HCT116 (cell line): ENCODE measurements at regions not wholly inside any gene's neighbourhood (a gene's known extent, or its start where the extent isn't known, plus 50 kb on each side); places are given as distances from the start of the nearest gene placed in this dataset.

ENCODE experiments used
- ATAC-seq: fragments of 200-7000 bp; cut with Tn5 transposase; 2 replicates; pipeline ENCODE4 v1.9.1; 2020; ENCODE audit warnings: mild to moderate bottlenecking, moderate library complexity
- BruUV-seq: library from RNA; stranded (reverse); fragments of 400-500 nt; replicated peaks from 2 replicates; lab custom pipeline; 2021; lab: Mats Ljungman, UMichigan
- CTCF ChIA-PET: fragments of 300-600 bp; sonication (Branson Sonifier 250); formaldehyde crosslinking; loops from one replicate; lab custom pipeline; 2021; ENCODE audit warnings: antibody characterized with exemption; lab: Charles Lee
- POLR2A ChIA-PET: fragments of 300-600, 350-600 bp; sonication (Branson Sonifier 250); formaldehyde crosslinking; loops from one replicate; lab custom pipeline; 2021; ENCODE audit warnings: antibody characterized with exemption; lab: Charles Lee
- RAD21 ChIA-PET, 2 experiments: fragments of 300-600 bp; sonication (Branson Sonifier 250); formaldehyde crosslinking; loops; one replicate each; lab custom pipeline; 2023; ENCODE audit warnings: low total read pairs in 2 of 2; ENCODE audit not compliant: uncharacterized antibody in 2 of 2, unreplicated experiment in 2 of 2, low non-redundant PET in 1 of 2; lab: Charles Lee
- DNase-seq: peaks from one replicate; pipeline ENCODE4 v3.0.0-alpha.2; 2010; ENCODE audit warnings: low read depth, low spot score
- H2AFZ ChIP-seq: fragments of 200-600 bp; shearing (Covaris generic), sonication (generic); 2 replicates; pipeline ENCODE4 v1.6.1; 2017; ENCODE audit warnings: low read depth, mixed run types, mixed read lengths, antibody characterized with exemption, low read length; ENCODE audit not compliant: poor library complexity, severe bottlenecking
- H3K27ac ChIP-seq: 2 replicates; pipeline ENCODE4 v1.5.1; 2012; ENCODE audit warnings: low read depth, low read length
- H3K27me3 ChIP-seq: fragments of 200-600 bp; sonication (generic); 2 replicates; pipeline ENCODE4 v1.6.1; 2016; ENCODE audit warnings: mixed run types, low read length, mixed read lengths; ENCODE audit not compliant: insufficient read depth
- H3K36me3 ChIP-seq, 2 experiments: fragments of 200-500 bp in 1 of 2; fragments of 200-600 bp in 1 of 2; sonication (Bioruptor generic) in 1 of 2; sonication (generic) in 1 of 2; 2 replicates each; pipeline versions ENCODE4 v1.5.1 to v1.6.1; 2014 to 2016; ENCODE audit warnings: low read length in 2 of 2, inconsistent platforms in 1 of 2, mixed read lengths in 1 of 2, mixed run types in 1 of 2; ENCODE audit not compliant: insufficient read depth in 2 of 2, control insufficient read depth in 1 of 2
- H3K4me1 ChIP-seq, 2 experiments: fragments of 200-600 bp in 1 of 2; sonication (generic) in 1 of 2; 2 replicates each; pipeline versions ENCODE4 v1.5.1 to v1.6.1; 2012 to 2017; ENCODE audit warnings: low read length in 2 of 2, inconsistent platforms in 1 of 2, mild to moderate bottlenecking in 1 of 2, mixed read lengths in 1 of 2, mixed run types in 1 of 2, moderate library complexity in 1 of 2; ENCODE audit not compliant: insufficient read depth in 2 of 2, control insufficient read depth in 1 of 2
- H3K4me2 ChIP-seq: fragments of 200-600 bp; sonication (generic); 2 replicates; pipeline ENCODE4 v1.6.1; 2017; ENCODE audit warnings: mixed run types, low read length, mixed read lengths
- H3K4me3 ChIP-seq, 2 experiments: fragments of 200-600 bp in 1 of 2; sonication (generic) in 1 of 2; replicated peaks in 1 of 2; 2 replicates each; pipeline ENCODE4 v1.5.1; 2011 to 2016; ENCODE audit warnings: low read length in 2 of 2, control low read depth in 1 of 2, low read depth in 1 of 2, mild to moderate bottlenecking in 1 of 2, mixed read lengths in 1 of 2, mixed run types in 1 of 2
- H3K79me2 ChIP-seq: fragments of 200-600 bp; sonication (generic); 2 replicates; pipeline ENCODE4 v1.6.1; 2017; ENCODE audit warnings: mild to moderate bottlenecking, mixed run types, low read length, moderate library complexity, mixed read lengths; ENCODE audit not compliant: insufficient read depth
- H3K9ac ChIP-seq: fragments of 200-600 bp; sonication (generic); 2 replicates; pipeline ENCODE4 v1.6.1; 2016; ENCODE audit warnings: low read length, mixed read lengths
- H3K9me2 ChIP-seq: fragments of 200-600 bp; sonication (generic), shearing (Covaris generic); 2 replicates; pipeline ENCODE4 v1.6.1; 2017; ENCODE audit warnings: mixed run types, mild to moderate bottlenecking, moderate library complexity; ENCODE audit not compliant: insufficient read depth
- H3K9me3 ChIP-seq, 2 experiments: fragments of 200-500 bp in 1 of 2; fragments of 200-600 bp in 1 of 2; sonication (Bioruptor generic) in 1 of 2; sonication (generic) in 1 of 2; 2 replicates each; pipeline ENCODE4 v1.6.1; 2014 to 2017; ENCODE audit warnings: low read length in 2 of 2, mixed read lengths in 2 of 2, inconsistent platforms in 1 of 2, low read depth in 1 of 2, mild to moderate bottlenecking in 1 of 2, mixed run types in 1 of 2, moderate library complexity in 1 of 2; ENCODE audit not compliant: control insufficient read depth in 1 of 2, insufficient read depth in 1 of 2
- H4K20me1 ChIP-seq: fragments of 200-600 bp; sonication (generic), shearing (Covaris generic); 2 replicates; pipeline ENCODE4 v1.6.1; 2017; ENCODE audit warnings: mixed run types, mild to moderate bottlenecking, moderate library complexity; ENCODE audit not compliant: insufficient read depth
- ATF3 ChIP-seq: IDR thresholded peaks from 2 replicates; pipeline ENCODE4 v1.6.1; 2012
- CBX3 ChIP-seq: IDR thresholded peaks from 2 replicates; pipeline ENCODE4 v1.6.1; 2012; ENCODE audit warnings: low read depth
- EGR1 ChIP-seq: IDR thresholded peaks from 2 replicates; pipeline ENCODE4 v1.6.1; 2012; ENCODE audit warnings: low read depth
- ELF1 ChIP-seq: IDR thresholded peaks from 2 replicates; pipeline ENCODE4 v1.6.1; 2012; ENCODE audit warnings: low read depth, borderline replicate concordance
- EZH2 ChIP-seq: fragments of 200-600 bp; sonication (generic); IDR thresholded peaks from 2 replicates; pipeline ENCODE4 v1.6.1; 2017; ENCODE audit warnings: antibody characterized with exemption, mixed run types
- MAX ChIP-seq: IDR thresholded peaks from 2 replicates; pipeline ENCODE4 v1.6.1; 2012
- POLR2A ChIP-seq: IDR thresholded peaks from 2 replicates; pipeline ENCODE4 v1.7.0; 2011; ENCODE audit warnings: borderline replicate concordance; ENCODE audit not compliant: insufficient read depth, insufficient read length; ENCODE audit errors: extremely low read depth
- POLR2AphosphoS5 ChIP-seq: IDR thresholded peaks from 2 replicates; pipeline ENCODE4 v1.6.1; 2011; ENCODE audit warnings: mild to moderate bottlenecking, low read depth, low read length, moderate library complexity
- RAD21 ChIP-seq: IDR thresholded peaks from 2 replicates; pipeline ENCODE4 v1.6.1; 2012; ENCODE audit warnings: low read depth, mild to moderate bottlenecking
- SRF ChIP-seq: IDR thresholded peaks from 2 replicates; pipeline ENCODE4 v1.6.1; 2012; ENCODE audit warnings: low read depth
- TCF7L2 ChIP-seq: IDR thresholded peaks from 2 replicates; pipeline ENCODE4 v1.7.0; 2011; ENCODE audit warnings: borderline replicate concordance, inconsistent platforms; ENCODE audit not compliant: insufficient read depth, insufficient read length; ENCODE audit errors: extremely low read depth
- ZBTB33 ChIP-seq: IDR thresholded peaks from 2 replicates; pipeline ENCODE4 v1.6.1; 2011; ENCODE audit warnings: mild to moderate bottlenecking, low read length, moderate library complexity; ENCODE audit not compliant: insufficient replicate concordance; ENCODE audit errors: extremely low read depth
- ZNF274 ChIP-seq: fragments of 200-500 bp; sonication (Bioruptor generic); IDR thresholded peaks from 2 replicates; pipeline ENCODE4 v1.6.1; 2014; ENCODE audit warnings: mild to moderate bottlenecking, low read depth, low read length, inconsistent platforms
- intact Hi-C: fragments of 100-400 bp; cut with micrococcal nuclease; formaldehyde crosslinking; loops from 2 replicates; pipeline ENCODE4 v1.10.0; 2022

GRCh38 chr13:27678306-27679040 is 56.8 kb downstream of the POLR1D start:
- ChIA-PET POLR2A (no interaction called here), RAD21 (no interaction called here), CTCF (no interaction called here)
- BruUV-seq = no TSS peak
- Histone ChIP-seq H3K27ac (no peak overlapping the region), H3K9me3 (no peaks in the 10 kb centered on the region), H3K4me1 (no peaks in the 10 kb centered on the region), H3K79me2 (no peaks in the 10 kb centered on the region), H2AFZ (no peak overlapping the region), H3K9ac (no peak overlapping the region), H3K36me3 (no peaks in the 10 kb centered on the region), H3K27me3 (0 out of 2 replicates have a peak, but pooled peaks cover 2% of the 10 kb centered on the region), H3K4me3 (no peak overlapping the region), H3K9me2 (no peaks in the 10 kb centered on the region), H3K4me2 (no peak overlapping the region), H4K20me1 (no peaks in the 10 kb centered on the region)
- intact Hi-C loops = no loop called here
- ATAC-seq (no peak), DNase-seq (no peak)
- TF ChIP-seq MAX = no peak
- TF ChIP-seq TCF7L2 = no peak
- no peak for TF ChIP-seq EZH2
- TF ChIP-seq ATF3 = no peak
- no peak for TF ChIP-seq POLR2A
- no peak for TF ChIP-seq CBX3
- no peak for TF ChIP-seq RAD21
- TF ChIP-seq ZBTB33 = no peak
- no peak for TF ChIP-seq ELF1
- no peak for TF ChIP-seq POLR2AphosphoS5
- TF ChIP-seq SRF = no peak
- no peak for TF ChIP-seq EGR1
- TF ChIP-seq ZNF274 = no peak
